Psoas muscle (tissue), 7 donors: ENCODE measurements at regions not wholly inside any gene's neighbourhood (a gene's known extent, or its start where the extent isn't known, plus 50 kb on each side); places are given as distances from the start of the nearest gene placed in this dataset.

ENCODE experiments used
- ATAC-seq, 4 donors: fragments of 200-7000 bp; cut with Tn5 transposase; one replicate each; pipeline ENCODE4 v1.9.1; 2020; ENCODE audit warnings: moderate library complexity in 3 of 4, mild to moderate bottlenecking in 2 of 4
- DNase-seq, 2 donors: peaks; one replicate each; pipeline ENCODE4 v3.0.0-alpha.2; 2020
- H3K27ac ChIP-seq: fragments of 200-600 bp; one replicate; pipeline ENCODE4 v1.8.0; 2022
- H3K27me3 ChIP-seq, 3 donors: fragments of 200-600 bp in 1 of 3; one replicate each; pipeline versions ENCODE4 v1.6.1 to v1.8.0; 2013 to 2022; ENCODE audit warnings: low read length in 2 of 3, mild to moderate bottlenecking in 2 of 3, moderate library complexity in 1 of 3; ENCODE audit not compliant: insufficient read depth in 3 of 3
- H3K36me3 ChIP-seq, 2 donors: fragments of 200-600 bp in 1 of 2; one replicate each; pipeline versions ENCODE4 v1.6.1 to v1.8.0; 2013 to 2022; ENCODE audit warnings: low read depth in 1 of 2, mild to moderate bottlenecking in 1 of 2, moderate library complexity in 1 of 2; ENCODE audit not compliant: insufficient read depth in 1 of 2
- H3K4me1 ChIP-seq: fragments of 200-600 bp; one replicate; pipeline ENCODE4 v1.8.0; 2022
- H3K4me3 ChIP-seq: fragments of 200-600 bp; one replicate; pipeline ENCODE4 v1.8.0; 2022; ENCODE audit warnings: mild to moderate bottlenecking
- H3K9me3 ChIP-seq: fragments of 200-600 bp; one replicate; pipeline ENCODE4 v1.8.0; 2022
- WGBS, 3 donors: extraction: QIAGEN DNeasy Blood & Tissue Kit; methylation state at CpG; one replicate each; pipeline versions ENCODE4 v1.1.6 to v1.1.7; 2013; 5-methylcytosine and 5-hydroxymethylcytosine counted together
- intact Hi-C, 2 donors: fragments of 100-400 bp; cut with DNase I; formaldehyde crosslinking; loops; one replicate each; pipeline versions ENCODE4 v1.11.0 to v1.14.2; 2022
- TF ChIP-seq, protein P1 (sequence below): fragments of 200-600 bp; IDR thresholded peaks from one replicate; pipeline ENCODE4 v1.8.0; 2022; ENCODE audit warnings: antibody characterized with exemption
- donor health status: healthy with polysubstance abuse.
- donor health status: DM: no; HTN: no; CAD: no; lungs with moderate emphysema.
- donor health status: Bipolar disorder and iron deficiency.
- donor health status: healthy.
- donor health status: DM: yes; HTN: yes; CAD: no.
- donor health status: DM: no; HTN: no; CAD: no.
- donor health status: DM: yes; HTN: yes; CAD: no.

DNA sequence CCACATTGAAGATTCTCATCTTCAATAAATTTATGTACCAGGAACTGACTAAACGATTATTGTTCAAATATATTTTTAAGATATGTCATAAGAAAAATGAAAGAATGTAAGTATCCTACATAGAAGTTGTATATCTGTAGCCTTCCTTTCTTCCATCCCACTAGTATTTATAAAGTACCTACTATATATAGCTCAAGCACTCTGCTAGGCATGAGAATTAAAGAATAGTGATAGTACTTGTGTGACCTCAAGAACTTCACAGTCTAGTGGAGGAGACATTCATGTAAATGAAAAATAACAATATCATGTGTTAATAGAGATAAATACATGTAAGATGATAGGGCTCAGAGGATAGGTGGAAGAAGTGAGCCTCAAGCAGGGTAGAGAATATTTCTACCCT, 201.0 kb upstream of the HMHB1 start:
- ATAC-seq (no peak), DNase-seq (no peak)

DNA sequence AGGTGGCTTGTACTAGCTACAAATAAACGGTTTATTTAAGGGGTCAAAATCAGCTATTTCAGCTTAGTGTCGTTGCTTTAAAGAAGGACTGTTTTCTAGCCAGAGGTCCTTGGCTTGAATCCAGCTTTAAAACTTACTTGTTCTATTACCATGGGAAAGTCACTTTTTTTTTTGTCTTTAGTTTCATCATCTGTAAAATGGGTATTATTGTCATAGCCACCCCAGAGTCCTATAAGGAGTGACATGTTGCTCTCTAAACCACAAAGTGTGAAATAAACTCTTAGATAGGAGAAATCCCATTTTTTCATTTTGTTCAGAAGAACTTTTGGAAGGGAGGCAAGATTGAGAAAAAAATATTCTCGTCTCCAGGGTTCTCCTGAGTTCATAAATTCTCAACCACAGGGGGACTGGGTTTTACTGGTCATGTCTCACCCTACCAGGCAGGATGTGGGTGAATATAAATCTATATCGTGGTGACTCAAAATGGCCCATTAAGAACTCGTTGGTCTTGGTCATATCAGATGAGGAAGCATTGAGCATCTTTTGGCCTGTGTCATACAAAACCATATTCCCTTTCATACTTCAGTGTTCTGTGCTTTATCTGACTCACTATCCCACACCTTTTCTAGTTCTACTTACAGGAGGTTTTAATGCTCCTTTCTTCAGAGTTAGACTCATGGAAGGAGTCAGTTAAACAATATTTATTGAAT, 202.7 kb upstream of the NR3C1 start:
- Histone ChIP-seq H3K9me3 (peaks cover 7% of the 10 kb centered on the region), H3K27me3 (no peaks in the 10 kb centered on the region), H3K27ac (no peak overlapping the region), H3K4me1 (peaks cover 12% of the 10 kb centered on the region), H3K4me3 (no peak overlapping the region), H3K36me3 (no peaks in the 10 kb centered on the region)
- DNase-seq (no peak), ATAC-seq (no peak)
- TF ChIP-seq, protein P1, sequence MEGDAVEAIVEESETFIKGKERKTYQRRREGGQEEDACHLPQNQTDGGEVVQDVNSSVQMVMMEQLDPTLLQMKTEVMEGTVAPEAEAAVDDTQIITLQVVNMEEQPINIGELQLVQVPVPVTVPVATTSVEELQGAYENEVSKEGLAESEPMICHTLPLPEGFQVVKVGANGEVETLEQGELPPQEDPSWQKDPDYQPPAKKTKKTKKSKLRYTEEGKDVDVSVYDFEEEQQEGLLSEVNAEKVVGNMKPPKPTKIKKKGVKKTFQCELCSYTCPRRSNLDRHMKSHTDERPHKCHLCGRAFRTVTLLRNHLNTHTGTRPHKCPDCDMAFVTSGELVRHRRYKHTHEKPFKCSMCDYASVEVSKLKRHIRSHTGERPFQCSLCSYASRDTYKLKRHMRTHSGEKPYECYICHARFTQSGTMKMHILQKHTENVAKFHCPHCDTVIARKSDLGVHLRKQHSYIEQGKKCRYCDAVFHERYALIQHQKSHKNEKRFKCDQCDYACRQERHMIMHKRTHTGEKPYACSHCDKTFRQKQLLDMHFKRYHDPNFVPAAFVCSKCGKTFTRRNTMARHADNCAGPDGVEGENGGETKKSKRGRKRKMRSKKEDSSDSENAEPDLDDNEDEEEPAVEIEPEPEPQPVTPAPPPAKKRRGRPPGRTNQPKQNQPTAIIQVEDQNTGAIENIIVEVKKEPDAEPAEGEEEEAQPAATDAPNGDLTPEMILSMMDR = no peak
- intact Hi-C loops = no loop called here
- WGBS, 3 donors = 56 to 66% (median 62%) methylated on average over 5 of the region's 5 CpGs

More for the DNA sequence above, 201.0 kb upstream of the HMHB1 start:
- TF ChIP-seq, protein P1 = no peak
- WGBS, 3 donors = 95 to 98% (median 97%) methylated on average over 1 of the region's 1 CpG
- no peak overlapping the region for H3K27ac ChIP-seq
- H3K27me3 ChIP-seq = no peaks in the 10 kb centered on the region
- no peak overlapping the region for H3K4me3 ChIP-seq
- intact Hi-C loops = no loop called here
- H3K36me3 ChIP-seq = no peaks in the 10 kb centered on the region
- no peaks in the 10 kb centered on the region for H3K4me1 ChIP-seq
- peaks cover 7% of the 10 kb centered on the region for H3K9me3 ChIP-seq

DNA sequence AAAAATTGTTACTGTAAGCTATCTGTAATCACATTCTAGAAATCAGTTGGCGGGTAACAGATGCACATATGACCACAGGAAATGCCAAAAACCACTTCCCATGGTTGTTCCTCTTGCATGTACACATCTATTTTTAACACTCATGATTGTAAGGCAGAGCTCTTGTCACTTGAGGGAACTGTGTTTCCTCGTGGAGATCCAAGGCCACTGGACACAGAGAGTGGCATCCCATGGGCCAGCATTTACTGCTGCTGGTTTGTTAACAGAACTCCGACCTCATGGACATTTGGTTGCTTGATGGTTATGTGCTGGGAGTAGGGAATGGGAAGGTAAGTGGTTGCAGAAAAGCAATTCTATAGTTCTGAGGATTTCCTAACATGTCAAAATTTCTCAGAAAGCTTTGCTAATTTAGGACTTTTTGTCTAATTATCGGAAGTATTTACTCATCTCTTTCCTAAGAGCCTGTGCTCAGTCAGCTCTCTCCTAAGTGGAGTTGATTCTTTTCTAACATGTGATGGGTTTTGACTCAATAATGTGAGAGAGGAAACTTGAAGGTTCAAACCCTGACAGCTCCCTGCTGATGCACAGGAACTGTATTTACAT, 202.0 kb upstream of the NR3C1 start:
- Histone ChIP-seq H3K36me3 (no peaks in the 10 kb centered on the region), H3K4me1 (peaks cover 19% of the 10 kb centered on the region), H3K27ac (no peak overlapping the region), H3K9me3 (peaks cover 7% of the 10 kb centered on the region), H3K4me3 (no peak overlapping the region), H3K27me3 (no peaks in the 10 kb centered on the region)
- ATAC-seq (peak in 1 of 4 donors; percentile 37), DNase-seq (no peak)
- TF ChIP-seq, protein P1 = no peak
- intact Hi-C loops = no loop called here
- 65 to 69% (median 65%) methylated on average over 4 of the region's 4 CpGs for WGBS, 3 donors

DNA sequence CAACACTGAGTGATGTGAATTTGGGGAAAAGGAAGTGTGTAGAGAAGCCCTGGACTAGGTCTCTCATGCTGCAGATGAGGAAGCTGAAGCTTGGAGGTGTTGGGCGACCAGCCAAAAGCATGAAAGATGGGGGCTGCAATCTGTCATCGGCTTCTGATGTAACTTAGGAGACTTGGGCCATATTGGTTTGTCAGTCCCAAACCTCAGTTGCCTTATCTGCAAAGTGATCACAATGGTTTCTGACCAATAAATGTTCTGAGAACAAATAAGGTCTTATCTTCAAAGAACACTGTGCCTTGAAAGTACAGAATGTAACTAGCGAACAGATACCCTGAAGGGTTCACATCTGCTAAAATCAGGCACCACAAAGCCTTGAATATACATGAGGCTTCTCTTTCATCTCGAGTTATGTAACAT, 198.4 kb upstream of the NR3C1 start:
- Histone ChIP-seq H3K27me3 (no peaks in the 10 kb centered on the region), H3K4me1 (peaks cover 20% of the 10 kb centered on the region), H3K9me3 (no peaks in the 10 kb centered on the region), H3K4me3 (no peak overlapping the region), H3K36me3 (no peaks in the 10 kb centered on the region), H3K27ac (no peak overlapping the region)
- TF ChIP-seq, protein P1 = no peak
- DNase-seq (no peak), ATAC-seq (peak in 2 of 4 donors; percentile 16 to 46)
- 88 to 94% (median 89%) methylated on average over 4 of the region's 4 CpGs for WGBS, 3 donors
- intact Hi-C loops = no loop called here
